ENCODE measurements at regions not wholly inside any gene's neighbourhood (a gene's known extent, or its start where the extent isn't known, plus 50 kb on each side); places are given as distances from the start of the nearest gene placed in this dataset.

GRCh38 chr10:106493226-106493625, 671.3 kb downstream of the SORCS1 start:
- TF ChIP-seq, protein P1, sequence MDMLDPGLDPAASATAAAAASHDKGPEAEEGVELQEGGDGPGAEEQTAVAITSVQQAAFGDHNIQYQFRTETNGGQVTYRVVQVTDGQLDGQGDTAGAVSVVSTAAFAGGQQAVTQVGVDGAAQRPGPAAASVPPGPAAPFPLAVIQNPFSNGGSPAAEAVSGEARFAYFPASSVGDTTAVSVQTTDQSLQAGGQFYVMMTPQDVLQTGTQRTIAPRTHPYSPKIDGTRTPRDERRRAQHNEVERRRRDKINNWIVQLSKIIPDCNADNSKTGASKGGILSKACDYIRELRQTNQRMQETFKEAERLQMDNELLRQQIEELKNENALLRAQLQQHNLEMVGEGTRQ (CRISPR knock-in tag; IDR thresholded peaks at IDR 0.05): no peak
- TF ChIP-seq, protein P2, sequence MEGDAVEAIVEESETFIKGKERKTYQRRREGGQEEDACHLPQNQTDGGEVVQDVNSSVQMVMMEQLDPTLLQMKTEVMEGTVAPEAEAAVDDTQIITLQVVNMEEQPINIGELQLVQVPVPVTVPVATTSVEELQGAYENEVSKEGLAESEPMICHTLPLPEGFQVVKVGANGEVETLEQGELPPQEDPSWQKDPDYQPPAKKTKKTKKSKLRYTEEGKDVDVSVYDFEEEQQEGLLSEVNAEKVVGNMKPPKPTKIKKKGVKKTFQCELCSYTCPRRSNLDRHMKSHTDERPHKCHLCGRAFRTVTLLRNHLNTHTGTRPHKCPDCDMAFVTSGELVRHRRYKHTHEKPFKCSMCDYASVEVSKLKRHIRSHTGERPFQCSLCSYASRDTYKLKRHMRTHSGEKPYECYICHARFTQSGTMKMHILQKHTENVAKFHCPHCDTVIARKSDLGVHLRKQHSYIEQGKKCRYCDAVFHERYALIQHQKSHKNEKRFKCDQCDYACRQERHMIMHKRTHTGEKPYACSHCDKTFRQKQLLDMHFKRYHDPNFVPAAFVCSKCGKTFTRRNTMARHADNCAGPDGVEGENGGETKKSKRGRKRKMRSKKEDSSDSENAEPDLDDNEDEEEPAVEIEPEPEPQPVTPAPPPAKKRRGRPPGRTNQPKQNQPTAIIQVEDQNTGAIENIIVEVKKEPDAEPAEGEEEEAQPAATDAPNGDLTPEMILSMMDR (IDR thresholded peaks at IDR 0.05): no peak
- TF ChIP-seq PRDM15 (CRISPR knock-in tag; IDR thresholded peaks at IDR 0.05): no peak
- TF ChIP-seq SP1 (CRISPR knock-in tag; conservative IDR thresholded peaks at IDR 0.05): no peak
- TF ChIP-seq ATF1 (CRISPR knock-in tag; IDR thresholded peaks at IDR 0.05): no peak
- TF ChIP-seq CBFB (CRISPR knock-in tag; IDR thresholded peaks at IDR 0.05; ENCODE audit: low read depth): no peak
- no peak for TF ChIP-seq TEAD1 (CRISPR knock-in tag; IDR thresholded peaks at IDR 0.05)
- TF ChIP-seq PREB (CRISPR knock-in tag; IDR thresholded peaks at IDR 0.05; ENCODE audit: borderline replicate concordance): no peak
- no peak for TF ChIP-seq ELF4 (CRISPR knock-in tag; IDR thresholded peaks at IDR 0.05; ENCODE audit: low read depth)
- TF ChIP-seq NFE2L1 (CRISPR knock-in tag; IDR thresholded peaks at IDR 0.05): no peak
- TF ChIP-seq NFYB (CRISPR knock-in tag; conservative IDR thresholded peaks at IDR 0.05; ENCODE audit: low read depth): no peak
- TF ChIP-seq, protein P3, sequence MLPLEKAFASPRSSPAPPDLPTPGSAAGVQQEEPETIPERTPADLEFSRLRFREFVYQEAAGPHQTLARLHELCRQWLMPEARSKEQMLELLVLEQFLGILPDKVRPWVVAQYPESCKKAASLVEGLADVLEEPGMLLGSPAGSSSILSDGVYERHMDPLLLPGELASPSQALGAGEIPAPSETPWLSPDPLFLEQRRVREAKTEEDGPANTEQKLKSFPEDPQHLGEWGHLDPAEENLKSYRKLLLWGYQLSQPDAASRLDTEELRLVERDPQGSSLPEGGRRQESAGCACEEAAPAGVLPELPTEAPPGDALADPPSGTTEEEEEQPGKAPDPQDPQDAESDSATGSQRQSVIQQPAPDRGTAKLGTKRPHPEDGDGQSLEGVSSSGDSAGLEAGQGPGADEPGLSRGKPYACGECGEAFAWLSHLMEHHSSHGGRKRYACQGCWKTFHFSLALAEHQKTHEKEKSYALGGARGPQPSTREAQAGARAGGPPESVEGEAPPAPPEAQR (CRISPR knock-in tag; IDR thresholded peaks at IDR 0.05): no peak
